Lower leg skin (tissue), 3 donors: ENCODE measurements at regions not wholly inside any gene's neighbourhood (a gene's known extent, or its start where the extent isn't known, plus 50 kb on each side); places are given as distances from the start of the nearest gene placed in this dataset.

Experiments
- POLR2A ChIP-seq, 2 donors: fragments of 450-650 bp; IDR thresholded peaks; one replicate each; pipeline ENCODE4 v1.6.1; 2016 to 2017; ENCODE audit warnings: antibody characterized with exemption in 2 of 2, mild to moderate bottlenecking in 1 of 2, moderate library complexity in 1 of 2
- TF ChIP-seq, protein P1 (sequence below), 3 donors: fragments of 450-650 bp; IDR thresholded peaks; one replicate each; pipeline ENCODE4 v1.5.1; 2016; ENCODE audit warnings: antibody characterized with exemption in 3 of 3, mild to moderate bottlenecking in 3 of 3, moderate library complexity in 2 of 3

DNA sequence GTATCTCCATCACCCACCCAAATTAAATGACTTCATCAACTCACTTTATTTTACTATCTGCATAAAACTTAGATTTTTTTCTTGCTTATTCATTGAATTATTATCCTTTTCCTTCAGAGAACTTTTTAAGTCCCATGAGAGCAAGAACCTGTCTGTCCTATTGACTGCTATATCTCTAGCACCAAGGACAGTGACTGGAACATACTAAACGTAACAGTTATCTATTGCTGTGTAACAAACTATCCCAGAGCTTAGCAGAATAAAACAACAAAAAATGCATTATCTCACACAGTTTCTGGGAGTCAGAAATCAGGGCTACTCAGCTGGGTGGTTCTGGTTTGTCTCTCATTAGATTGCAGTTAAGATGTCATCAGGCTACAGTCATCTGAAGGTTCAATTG, 401.7 kb upstream of the AUTS2 start:
- TF ChIP-seq, protein P1, sequence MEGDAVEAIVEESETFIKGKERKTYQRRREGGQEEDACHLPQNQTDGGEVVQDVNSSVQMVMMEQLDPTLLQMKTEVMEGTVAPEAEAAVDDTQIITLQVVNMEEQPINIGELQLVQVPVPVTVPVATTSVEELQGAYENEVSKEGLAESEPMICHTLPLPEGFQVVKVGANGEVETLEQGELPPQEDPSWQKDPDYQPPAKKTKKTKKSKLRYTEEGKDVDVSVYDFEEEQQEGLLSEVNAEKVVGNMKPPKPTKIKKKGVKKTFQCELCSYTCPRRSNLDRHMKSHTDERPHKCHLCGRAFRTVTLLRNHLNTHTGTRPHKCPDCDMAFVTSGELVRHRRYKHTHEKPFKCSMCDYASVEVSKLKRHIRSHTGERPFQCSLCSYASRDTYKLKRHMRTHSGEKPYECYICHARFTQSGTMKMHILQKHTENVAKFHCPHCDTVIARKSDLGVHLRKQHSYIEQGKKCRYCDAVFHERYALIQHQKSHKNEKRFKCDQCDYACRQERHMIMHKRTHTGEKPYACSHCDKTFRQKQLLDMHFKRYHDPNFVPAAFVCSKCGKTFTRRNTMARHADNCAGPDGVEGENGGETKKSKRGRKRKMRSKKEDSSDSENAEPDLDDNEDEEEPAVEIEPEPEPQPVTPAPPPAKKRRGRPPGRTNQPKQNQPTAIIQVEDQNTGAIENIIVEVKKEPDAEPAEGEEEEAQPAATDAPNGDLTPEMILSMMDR (IDR thresholded peaks at IDR 0.05): no peak
- TF ChIP-seq POLR2A (IDR thresholded peaks at IDR 0.05): no peak
